HL-60 (cell line): ENCODE measurements at regions not wholly inside any gene's neighbourhood (a gene's known extent, or its start where the extent isn't known, plus 50 kb on each side); places are given as distances from the start of the nearest gene placed in this dataset.

Source experiments
- DNase-seq, 2 experiments: peaks; one replicate each; pipeline ENCODE4 v3.0.0-alpha.2; 2010 to 2020; ENCODE audit warnings: low read depth in 1 of 2, low spot score in 1 of 2
- H3K27ac ChIP-seq: fragments of 250-450 bp; sonication (Bioruptor Pico); replicated peaks from 2 replicates; pipeline ENCODE4 v1.5.1; 2020; ENCODE audit warnings: mild to moderate bottlenecking, moderate library complexity
- H3K27me3 ChIP-seq: fragments of 250-450 bp; sonication (Bioruptor Pico); 2 replicates; pipeline ENCODE4 v1.5.1; 2021; ENCODE audit warnings: mild to moderate bottlenecking, moderate library complexity; ENCODE audit not compliant: insufficient read depth, poor library complexity, severe bottlenecking
- H3K4me3 ChIP-seq: replicated peaks from 2 replicates; pipeline ENCODE4 v1.5.1; 2011; ENCODE audit warnings: mild to moderate bottlenecking, control low read depth, low read length; ENCODE audit not compliant: insufficient read depth
- CTCF ChIP-seq: IDR thresholded peaks from one replicate; pipeline ENCODE4 v1.5.1; 2011; ENCODE audit warnings: low read length, control low read depth, inconsistent platforms; ENCODE audit not compliant: insufficient read depth
- GABPA ChIP-seq: IDR thresholded peaks from 2 replicates; pipeline ENCODE4 v1.6.1; 2012; ENCODE audit warnings: low read depth
- POLR2AphosphoS5 ChIP-seq: IDR thresholded peaks from 2 replicates; pipeline ENCODE4 v1.6.1; 2012; ENCODE audit warnings: low read depth
- REST ChIP-seq: IDR thresholded peaks from 2 replicates; pipeline ENCODE4 v1.6.1; 2012; ENCODE audit warnings: low read depth; ENCODE audit not compliant: insufficient replicate concordance
- SPI1 ChIP-seq: IDR thresholded peaks from 2 replicates; pipeline ENCODE4 v1.6.1; 2012; ENCODE audit warnings: low read depth, mild to moderate bottlenecking, borderline replicate concordance

GRCh38 chr13:73492811-73493210 lies 434.0 kb downstream of the KLF5 start:
- H3K4me3 ChIP-seq: no peak overlapping the region
- DNase-seq: no peak
- no peaks in the 10 kb centered on the region for H3K27me3 ChIP-seq
- no peak overlapping the region for H3K27ac ChIP-seq
- TF ChIP-seq REST (no peak), CTCF (no peak), POLR2AphosphoS5 (no peak), GABPA (no peak), SPI1 (no peak)

GRCh38 chr13:73482556-73482955 lies 423.8 kb downstream of the KLF5 start:
- TF ChIP-seq CTCF (no peak), POLR2AphosphoS5 (no peak), GABPA (no peak), REST (no peak), SPI1 (no peak)
- H3K27me3 ChIP-seq: no peaks in the 10 kb centered on the region
- no peak for DNase-seq
- H3K27ac ChIP-seq: no peak overlapping the region
- no peak overlapping the region for H3K4me3 ChIP-seq

GRCh38 chr13:73481886-73482445 lies 423.2 kb downstream of the KLF5 start:
- Histone ChIP-seq H3K4me3 (no peak overlapping the region), H3K27me3 (no peaks in the 10 kb centered on the region), H3K27ac (no peak overlapping the region)
- no peak for TF ChIP-seq POLR2AphosphoS5
- no peak for TF ChIP-seq GABPA
- TF ChIP-seq CTCF: no peak
- no peak for TF ChIP-seq SPI1
- no peak for TF ChIP-seq REST
- DNase-seq: no peak
